NCI-H524 treated with DMSO at 0.1 percent for 48 hours (cell line): ENCODE measurements at regions not wholly inside any gene's neighbourhood (a gene's known extent, or its start where the extent isn't known, plus 50 kb on each side); places are given as distances from the start of the nearest gene placed in this dataset.

ENCODE experiments used
- DNase-seq: peaks from one replicate; lab custom pipeline; 2025; lab: John Stamatoyannopoulos, UW

- DNase-seq, result no peak
Observed at GRCh38 chrX:9087271-9088040, 53.5 kb upstream of the FAM9B start.

GRCh38 chrX:9088896-9089295 is 55.0 kb upstream of the FAM9B start:
- no peak for DNase-seq

GRCh38 chrX:9090766-9091165 is 56.8 kb upstream of the FAM9B start:
- no peak for DNase-seq

GRCh38 chrX:9091258-9091657 is 57.3 kb upstream of the FAM9B start:
- DNase-seq, result no peak

GRCh38 chrX:9102956-9103355 is 69.0 kb upstream of the FAM9B start:
- DNase-seq, result no peak

- DNase-seq, result no peak
Observed at GRCh38 chrX:9108054-9108453, 74.1 kb upstream of the FAM9B start.

GRCh38 chrX:9110808-9111207 is 76.9 kb upstream of the FAM9B start:
- DNase-seq, result no peak

- DNase-seq, result no peak
Observed at GRCh38 chrX:9114245-9114644, 80.3 kb upstream of the FAM9B start.

- no peak for DNase-seq
Observed at GRCh38 chrX:9117851-9118250, 83.9 kb upstream of the FAM9B start.

GRCh38 chrX:9122519-9123245 is 88.8 kb upstream of the FAM9B start:
- no peak for DNase-seq

- no peak for DNase-seq
Observed at GRCh38 chrX:9127986-9128385, 94.1 kb upstream of the FAM9B start.

GRCh38 chrX:9130031-9130430 is 96.1 kb upstream of the FAM9B start:
- no peak for DNase-seq

- DNase-seq, result no peak
Observed at GRCh38 chrX:9131066-9131465, 97.1 kb upstream of the FAM9B start.

GRCh38 chrX:9132036-9132638 is 98.2 kb upstream of the FAM9B start:
- DNase-seq, result no peak

GRCh38 chrX:9133426-9133825 is 99.5 kb upstream of the FAM9B start:
- DNase-seq, result no peak

- DNase-seq, result no peak
Observed at GRCh38 chrX:9134366-9134765, 100.4 kb upstream of the FAM9B start.

- DNase-seq, result no peak
Observed at GRCh38 chrX:9135901-9136510, 102.1 kb upstream of the FAM9B start.

GRCh38 chrX:9137152-9137551 is 103.2 kb upstream of the FAM9B start:
- DNase-seq, result no peak

GRCh38 chrX:9141496-9141895 is 107.6 kb upstream of the FAM9B start:
- no peak for DNase-seq

- DNase-seq, result no peak
Observed at GRCh38 chrX:9144701-9145241, 110.8 kb upstream of the FAM9B start.

- DNase-seq, result no peak
Observed at GRCh38 chrX:9146657-9147056, 112.7 kb upstream of the FAM9B start.

- no peak for DNase-seq
Observed at GRCh38 chrX:9147086-9147485, 113.2 kb upstream of the FAM9B start.

GRCh38 chrX:9147726-9148125 is 113.8 kb upstream of the FAM9B start:
- no peak for DNase-seq
